Thyroid gland (tissue), 4 donors: ENCODE measurements at regions not wholly inside any gene's neighbourhood (a gene's known extent, or its start where the extent isn't known, plus 50 kb on each side); places are given as distances from the start of the nearest gene placed in this dataset.

Source experiments
- CTCF ChIP-seq, 6 experiments: fragments of 200-600 bp in 3 of 6; fragments of 450-650 bp in 3 of 6; sonication (generic) in 3 of 6; IDR thresholded peaks; one replicate each; pipeline ENCODE4 v1.5.1; 2016 to 2019; ENCODE audit warnings: antibody characterized with exemption in 6 of 6, mild to moderate bottlenecking in 2 of 6, inconsistent platforms in 1 of 6, moderate library complexity in 1 of 6
- POLR2A ChIP-seq, 2 donors: fragments of 450-650 bp; IDR thresholded peaks; one replicate each; pipeline ENCODE4 v1.6.1; 2017; ENCODE audit warnings: antibody characterized with exemption in 2 of 2, mild to moderate bottlenecking in 2 of 2, moderate library complexity in 1 of 2

GRCh38 chr1:170354690-170355089 lies 177.3 kb upstream of the GORAB start:
- TF ChIP-seq POLR2A (IDR thresholded peaks at IDR 0.05) (no peak), CTCF (IDR thresholded peaks at IDR 0.05) (no peak)
